ENCODE measurements at regions not wholly inside any gene's neighbourhood (a gene's known extent, or its start where the extent isn't known, plus 50 kb on each side); places are given as distances from the start of the nearest gene placed in this dataset.

DNA sequence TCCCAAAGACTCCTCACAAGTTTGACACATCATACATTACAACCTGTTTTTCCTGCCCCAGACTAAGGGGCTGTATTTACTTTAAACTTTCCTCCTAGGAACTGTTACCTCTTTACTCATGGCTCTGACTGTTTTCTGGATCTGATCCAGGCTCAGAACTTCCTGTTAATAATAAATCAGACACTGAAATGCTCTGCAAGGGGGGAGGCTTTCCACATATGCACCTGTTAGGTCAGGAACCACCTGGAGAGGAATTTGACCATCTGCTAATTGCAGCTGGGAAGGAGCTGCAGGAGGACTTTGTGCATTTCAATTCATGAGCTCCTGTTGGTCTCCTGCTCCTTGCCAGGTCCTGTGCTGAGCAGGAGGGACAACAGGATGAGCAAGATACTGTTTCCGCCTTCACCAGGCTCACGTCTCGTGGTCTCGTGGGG, 476.9 kb upstream of the CDH5 start:
- no peak for FAIRE-seq
- no peaks in the 10 kb centered on the region for H3K9me3 Mint-ChIP-seq (ENCODE audit: unreplicated experiment)

DNA sequence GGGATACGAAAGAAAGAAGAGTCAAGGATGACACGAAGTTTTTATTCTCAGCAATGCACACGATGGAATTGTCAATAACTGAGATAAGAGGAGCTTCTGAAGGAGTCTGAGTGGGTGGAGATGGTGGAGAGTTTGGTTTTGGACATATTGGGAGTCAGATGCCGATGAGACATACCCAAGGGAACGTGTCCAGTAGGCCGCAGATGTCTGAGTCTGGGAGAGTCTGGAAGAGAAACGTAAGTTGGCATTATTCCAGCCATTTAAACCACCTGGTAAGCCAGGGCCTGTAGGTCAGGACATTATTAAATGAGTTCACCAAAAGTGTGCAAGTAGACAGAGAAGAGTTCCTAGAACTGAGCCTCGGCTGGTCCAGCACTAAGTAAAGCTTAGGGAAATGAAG, 478.3 kb upstream of the CDH5 start:
- no peaks in the 10 kb centered on the region for H3K9me3 ChIP-seq (ENCODE audit: insufficient read depth, low read depth, low read length)
- Mint-ChIP-seq H3K27ac (ENCODE audit: unreplicated experiment) (no peak overlapping the region), H3K9me3 (ENCODE audit: unreplicated experiment) (no peaks in the 10 kb centered on the region), H3K27me3 (ENCODE audit: low read depth, unreplicated experiment) (peaks cover 12% of the 10 kb centered on the region), H3K4me3 (ENCODE audit: unreplicated experiment) (no peak overlapping the region), H3K4me1 (ENCODE audit: low read depth, unreplicated experiment) (peaks cover 10% of the 10 kb centered on the region), H3K36me3 (ENCODE audit: low read depth, unreplicated experiment) (no peaks in the 10 kb centered on the region)
- H3K27ac ChIP-seq (ENCODE audit: low read depth, low read length), result no peak overlapping the region
- H3K4me2 ChIP-seq (ENCODE audit: low read length), result no peak overlapping the region
- TF ChIP-seq, protein P1, sequence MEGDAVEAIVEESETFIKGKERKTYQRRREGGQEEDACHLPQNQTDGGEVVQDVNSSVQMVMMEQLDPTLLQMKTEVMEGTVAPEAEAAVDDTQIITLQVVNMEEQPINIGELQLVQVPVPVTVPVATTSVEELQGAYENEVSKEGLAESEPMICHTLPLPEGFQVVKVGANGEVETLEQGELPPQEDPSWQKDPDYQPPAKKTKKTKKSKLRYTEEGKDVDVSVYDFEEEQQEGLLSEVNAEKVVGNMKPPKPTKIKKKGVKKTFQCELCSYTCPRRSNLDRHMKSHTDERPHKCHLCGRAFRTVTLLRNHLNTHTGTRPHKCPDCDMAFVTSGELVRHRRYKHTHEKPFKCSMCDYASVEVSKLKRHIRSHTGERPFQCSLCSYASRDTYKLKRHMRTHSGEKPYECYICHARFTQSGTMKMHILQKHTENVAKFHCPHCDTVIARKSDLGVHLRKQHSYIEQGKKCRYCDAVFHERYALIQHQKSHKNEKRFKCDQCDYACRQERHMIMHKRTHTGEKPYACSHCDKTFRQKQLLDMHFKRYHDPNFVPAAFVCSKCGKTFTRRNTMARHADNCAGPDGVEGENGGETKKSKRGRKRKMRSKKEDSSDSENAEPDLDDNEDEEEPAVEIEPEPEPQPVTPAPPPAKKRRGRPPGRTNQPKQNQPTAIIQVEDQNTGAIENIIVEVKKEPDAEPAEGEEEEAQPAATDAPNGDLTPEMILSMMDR (IDR thresholded peaks at IDR 0.05; ENCODE audit: insufficient read depth, low read depth, low read length), result no peak
- TF ChIP-seq EZH2 (IDR thresholded peaks at IDR 0.05; ENCODE audit: insufficient read depth, low read length), result no peak
- H4K20me1 ChIP-seq (ENCODE audit: insufficient read depth, low read length), result no peaks in the 10 kb centered on the region
- no peaks in the 10 kb centered on the region for H3K79me2 ChIP-seq (ENCODE audit: insufficient read depth, low read length)
- H3K4me3 ChIP-seq (ENCODE audit: insufficient read depth, low read depth, low read length), result no peak overlapping the region
- no peak overlapping the region for H3K9ac ChIP-seq (ENCODE audit: low read length)
- H2AFZ ChIP-seq (ENCODE audit: low read depth, low read length), result no peak overlapping the region
- DNase-seq (ENCODE audit: low read depth) (peak; percentile 48), FAIRE-seq (no peak)
- no peaks in the 10 kb centered on the region for H3K36me3 ChIP-seq (ENCODE audit: insufficient read depth, low read length)
- H3K27me3 ChIP-seq (ENCODE audit: insufficient read depth, low read length), result no peaks in the 10 kb centered on the region
- H3K4me1 ChIP-seq (ENCODE audit: insufficient read depth, low read length), result peaks cover 4% of the 10 kb centered on the region

More for the DNA sequence above, 476.9 kb upstream of the CDH5 start:
- no peak overlapping the region for H3K27ac Mint-ChIP-seq (ENCODE audit: unreplicated experiment)
- no peak overlapping the region for H3K4me3 Mint-ChIP-seq (ENCODE audit: unreplicated experiment)
- H3K27me3 ChIP-seq (ENCODE audit: insufficient read depth, low read length), result peaks cover 3% of the 10 kb centered on the region
- no peaks in the 10 kb centered on the region for H3K36me3 Mint-ChIP-seq (ENCODE audit: low read depth, unreplicated experiment)
- H3K27ac ChIP-seq (ENCODE audit: low read depth, low read length), result no peak overlapping the region
- peaks cover 4% of the 10 kb centered on the region for H3K4me1 Mint-ChIP-seq (ENCODE audit: low read depth, unreplicated experiment)
- no peak overlapping the region for H3K9ac ChIP-seq (ENCODE audit: low read length)
- peak; percentile 27 for DNase-seq (ENCODE audit: low read depth)
- TF ChIP-seq, protein P1 (IDR thresholded peaks at IDR 0.05; ENCODE audit: insufficient read depth, low read depth, low read length), result no peak
- TF ChIP-seq EZH2 (IDR thresholded peaks at IDR 0.05; ENCODE audit: insufficient read depth, low read length), result no peak
- no peaks in the 10 kb centered on the region for H3K36me3 ChIP-seq (ENCODE audit: insufficient read depth, low read length)
- no peaks in the 10 kb centered on the region for H3K9me3 ChIP-seq (ENCODE audit: insufficient read depth, low read depth, low read length)
- H4K20me1 ChIP-seq (ENCODE audit: insufficient read depth, low read length), result no peaks in the 10 kb centered on the region
- H3K4me2 ChIP-seq (ENCODE audit: low read length), result no peak overlapping the region
- H3K4me3 ChIP-seq (ENCODE audit: insufficient read depth, low read depth, low read length), result no peak overlapping the region
- no peak overlapping the region for H2AFZ ChIP-seq (ENCODE audit: low read depth, low read length)
- H3K4me1 ChIP-seq (ENCODE audit: insufficient read depth, low read length), result no peaks in the 10 kb centered on the region
- peaks cover 12% of the 10 kb centered on the region for H3K27me3 Mint-ChIP-seq (ENCODE audit: low read depth, unreplicated experiment)
- no peaks in the 10 kb centered on the region for H3K79me2 ChIP-seq (ENCODE audit: insufficient read depth, low read length)

DNA sequence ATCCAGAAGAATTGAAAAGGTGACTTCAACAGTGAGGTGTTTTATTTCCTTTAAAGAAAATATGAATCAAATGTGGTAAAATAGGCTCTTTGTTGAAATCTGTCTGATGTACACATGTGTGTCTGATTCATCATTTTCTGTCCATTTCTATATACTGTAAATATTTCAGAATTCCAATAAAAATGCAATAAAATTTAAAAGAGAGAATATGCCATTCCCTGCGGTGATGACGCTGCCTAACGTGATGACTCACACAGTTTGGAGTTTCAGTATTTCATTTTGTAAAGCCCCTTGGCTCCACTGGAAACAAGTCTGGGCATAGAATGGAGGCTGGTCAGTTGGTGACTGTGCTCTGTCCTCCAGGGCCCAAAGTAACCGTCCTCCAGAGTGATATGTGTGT, 482.5 kb upstream of the CDH5 start:
- Histone ChIP-seq H3K4me2 (ENCODE audit: low read length) (no peak overlapping the region), H4K20me1 (ENCODE audit: insufficient read depth, low read length) (no peaks in the 10 kb centered on the region), H2AFZ (ENCODE audit: low read depth, low read length) (peak overlapping the region; percentile 62), H3K4me1 (ENCODE audit: insufficient read depth, low read length) (peaks cover 4% of the 10 kb centered on the region), H3K27ac (ENCODE audit: low read depth, low read length) (no peak overlapping the region), H3K9ac (ENCODE audit: low read length) (no peak overlapping the region), H3K9me3 (ENCODE audit: insufficient read depth, low read depth, low read length) (no peaks in the 10 kb centered on the region), H3K36me3 (ENCODE audit: insufficient read depth, low read length) (no peaks in the 10 kb centered on the region), H3K79me2 (ENCODE audit: insufficient read depth, low read length) (no peaks in the 10 kb centered on the region), H3K27me3 (ENCODE audit: insufficient read depth, low read length) (no peaks in the 10 kb centered on the region), H3K4me3 (ENCODE audit: insufficient read depth, low read depth, low read length) (no peak overlapping the region)
- Mint-ChIP-seq H3K27me3 (ENCODE audit: low read depth, unreplicated experiment) (peaks cover 7% of the 10 kb centered on the region), H3K9me3 (ENCODE audit: unreplicated experiment) (no peaks in the 10 kb centered on the region), H3K36me3 (ENCODE audit: low read depth, unreplicated experiment) (no peaks in the 10 kb centered on the region), H3K4me3 (ENCODE audit: unreplicated experiment) (no peak overlapping the region), H3K27ac (ENCODE audit: unreplicated experiment) (no peak overlapping the region), H3K4me1 (ENCODE audit: low read depth, unreplicated experiment) (peaks cover 6% of the 10 kb centered on the region)
- TF ChIP-seq, protein P1 (IDR thresholded peaks at IDR 0.05; ENCODE audit: insufficient read depth, low read depth, low read length), result no peak
- TF ChIP-seq EZH2 (IDR thresholded peaks at IDR 0.05; ENCODE audit: insufficient read depth, low read length), result no peak
- DNase-seq (ENCODE audit: low read depth) (peak; percentile 26), FAIRE-seq (no peak)
